Trophoblast cell (in vitro differentiated cells and primary cell): ENCODE measurements at regions not wholly inside any gene's neighbourhood (a gene's known extent, or its start where the extent isn't known, plus 50 kb on each side); places are given as distances from the start of the nearest gene placed in this dataset.

Experiments used
- DNase-seq, 2 donors: peaks; one replicate each; pipeline ENCODE4 v3.0.0-alpha.2; 2016
- H2AFZ ChIP-seq: 2 replicates; pipeline ENCODE4 v1.6.1; 2013; ENCODE audit warnings: low read length, moderate library complexity, mild to moderate bottlenecking; ENCODE audit not compliant: insufficient read depth, poor library complexity
- H2AK5ac ChIP-seq: 2 replicates; pipeline ENCODE4 v1.6.1; 2013; ENCODE audit warnings: mild to moderate bottlenecking, low read length
- H2BK120ac ChIP-seq: 2 replicates; pipeline ENCODE4 v1.6.1; 2013; ENCODE audit warnings: low read length, mild to moderate bottlenecking, moderate library complexity; ENCODE audit not compliant: insufficient read depth, poor library complexity
- H2BK12ac ChIP-seq: 2 replicates; pipeline ENCODE4 v1.6.1; 2013; ENCODE audit warnings: mild to moderate bottlenecking, low read length, moderate library complexity
- H2BK5ac ChIP-seq: 2 replicates; pipeline ENCODE4 v1.6.1; 2013; ENCODE audit warnings: low read length, low read depth, moderate library complexity, mild to moderate bottlenecking; ENCODE audit not compliant: poor library complexity
- H3K14ac ChIP-seq: 2 replicates; pipeline ENCODE4 v1.6.1; 2013; ENCODE audit warnings: mild to moderate bottlenecking, low read length
- H3K18ac ChIP-seq: 2 replicates; pipeline ENCODE4 v1.6.1; 2013; ENCODE audit warnings: mild to moderate bottlenecking, low read length
- H3K23ac ChIP-seq: 2 replicates; pipeline ENCODE4 v1.6.1; 2013; ENCODE audit warnings: low read length
- H3K27ac ChIP-seq: 2 replicates; pipeline ENCODE4 v1.5.1; 2013; ENCODE audit warnings: low read depth, mild to moderate bottlenecking, inconsistent platforms, low read length, moderate library complexity
- H3K27me3 ChIP-seq: 2 replicates; pipeline ENCODE4 v1.6.1; 2013; ENCODE audit warnings: inconsistent platforms, mild to moderate bottlenecking, low read length, moderate library complexity; ENCODE audit not compliant: insufficient read depth
- H3K36me3 ChIP-seq, 2 experiments: 1 replicate in 1 of 2; 2 replicates in 1 of 2; pipeline ENCODE4 v1.6.1; 2013; ENCODE audit warnings: low read length in 2 of 2, mild to moderate bottlenecking in 2 of 2, moderate library complexity in 1 of 2; ENCODE audit not compliant: insufficient read depth in 2 of 2, control insufficient read depth in 1 of 2
- H3K4ac ChIP-seq: 2 replicates; pipeline ENCODE4 v1.6.1; 2013; ENCODE audit warnings: low read depth, mild to moderate bottlenecking, low read length, moderate library complexity
- H3K4me1 ChIP-seq, 2 experiments: 1 replicate in 1 of 2; 2 replicates in 1 of 2; pipeline ENCODE4 v1.6.1; 2013; ENCODE audit warnings: low read length in 2 of 2, mild to moderate bottlenecking in 2 of 2, moderate library complexity in 1 of 2; ENCODE audit not compliant: insufficient read depth in 2 of 2, control insufficient read depth in 1 of 2
- H3K4me2 ChIP-seq: 2 replicates; pipeline ENCODE4 v1.6.1; 2013; ENCODE audit warnings: inconsistent platforms, mild to moderate bottlenecking, low read length, moderate library complexity
- H3K4me3 ChIP-seq: 2 replicates; pipeline ENCODE4 v1.5.1; 2013; ENCODE audit warnings: mild to moderate bottlenecking, low read depth, low read length, inconsistent platforms
- H3K79me1 ChIP-seq: one replicate; pipeline ENCODE4 v1.6.1; 2013; ENCODE audit warnings: low read length
- H3K79me2 ChIP-seq: 2 replicates; pipeline ENCODE4 v1.6.1; 2013; ENCODE audit warnings: low read length, mild to moderate bottlenecking; ENCODE audit not compliant: control insufficient read depth, insufficient read depth, poor library complexity
- H3K9ac ChIP-seq: 2 replicates; pipeline ENCODE4 v1.6.1; 2013; ENCODE audit warnings: mild to moderate bottlenecking, low read length
- H3K9me3 ChIP-seq: 2 replicates; pipeline ENCODE4 v1.6.1; 2013; ENCODE audit warnings: low read depth, mild to moderate bottlenecking, control low read depth, inconsistent platforms, low read length; ENCODE audit not compliant: insufficient read depth
- H4K12ac ChIP-seq: 2 replicates; pipeline ENCODE4 v1.6.1; 2013; ENCODE audit warnings: low read depth, mild to moderate bottlenecking, low read length, moderate library complexity
- H4K8ac ChIP-seq: 2 replicates; pipeline ENCODE4 v1.6.1; 2013; ENCODE audit warnings: low read depth, mild to moderate bottlenecking, low read length, moderate library complexity
- H4K91ac ChIP-seq: one replicate; pipeline ENCODE4 v1.6.1; 2013; ENCODE audit warnings: low read depth, mild to moderate bottlenecking, low read length, moderate library complexity
- WGBS: extraction: QIAGEN DNeasy Blood & Tissue Kit; methylation state at CpG from one replicate; pipeline ENCODE4 v1.1.7; 2013; ENCODE audit warnings: missing lambda C conversion rate; ENCODE audit not compliant: insufficient read length, insufficient coverage; ENCODE audit errors: extremely low coverage; 5-methylcytosine and 5-hydroxymethylcytosine counted together

DNA sequence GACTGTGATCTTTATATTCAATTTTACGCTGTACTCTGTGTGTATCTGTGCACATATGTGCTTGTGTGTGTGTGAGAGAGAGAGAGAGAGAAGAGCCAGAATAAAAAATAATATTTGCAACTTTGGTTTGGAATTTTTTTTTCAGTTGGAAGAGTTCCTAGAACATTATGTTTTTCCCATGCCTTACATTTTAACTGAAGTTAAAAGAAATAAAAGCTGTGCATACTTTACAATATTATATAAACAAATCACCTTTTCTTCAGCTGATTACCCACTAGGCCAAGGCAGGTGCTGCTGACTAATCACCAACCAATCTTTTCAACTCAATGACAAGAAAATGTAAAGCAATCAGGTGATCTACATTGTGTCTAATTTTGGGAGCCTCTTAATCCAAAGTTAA lies 366.3 kb downstream of the NYAP2 start:
- H4K91ac ChIP-seq, result no peak overlapping the region
- WGBS, result no CpG with 5 or more reads among the region's 1 CpG
- H3K79me2 ChIP-seq, result no peaks in the 10 kb centered on the region

DNA sequence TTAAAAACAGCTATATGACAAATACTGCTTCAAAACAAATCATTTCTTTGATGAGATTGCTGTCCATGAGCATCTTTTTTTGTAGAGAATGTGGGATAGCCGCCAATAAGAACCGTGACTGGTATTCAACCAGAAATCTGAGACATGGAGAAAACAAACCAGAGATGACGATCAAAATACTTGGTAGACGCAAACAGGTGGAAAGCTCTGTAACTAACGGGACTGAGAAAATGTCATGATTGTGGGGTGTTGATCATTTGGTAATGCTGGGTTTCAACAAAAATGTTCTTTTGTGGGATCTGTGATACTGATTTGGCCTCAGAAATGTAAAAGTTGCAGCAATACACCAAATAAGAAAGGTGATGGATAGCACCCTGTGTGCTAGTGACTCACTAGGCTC lies 364.8 kb downstream of the NYAP2 start:
- no peak overlapping the region for H4K91ac ChIP-seq
- H4K12ac ChIP-seq, result no peak overlapping the region
- no peak overlapping the region for H2AK5ac ChIP-seq
- no peak overlapping the region for H3K4ac ChIP-seq
- no peak overlapping the region for H3K27ac ChIP-seq
- H2AFZ ChIP-seq, result no peak overlapping the region
- no CpG with 5 or more reads among the region's 5 CpGs for WGBS
- H3K4me2 ChIP-seq, result no peak overlapping the region
- H3K79me1 ChIP-seq, result no peaks in the 10 kb centered on the region
- no peak overlapping the region for H3K23ac ChIP-seq
- H3K36me3 ChIP-seq, result no peaks in the 10 kb centered on the region
- H2BK5ac ChIP-seq, result no peak overlapping the region
- H2BK120ac ChIP-seq, result no peak overlapping the region
- H3K9ac ChIP-seq, result no peak overlapping the region
- no peaks in the 10 kb centered on the region for H3K4me1 ChIP-seq
- no peak overlapping the region for H3K18ac ChIP-seq
- no peak for DNase-seq
- H3K4me3 ChIP-seq, result no peak overlapping the region
- no peak overlapping the region for H3K14ac ChIP-seq
- no peaks in the 10 kb centered on the region for H3K9me3 ChIP-seq
- H3K79me2 ChIP-seq, result no peaks in the 10 kb centered on the region
- no peak overlapping the region for H4K8ac ChIP-seq
- H3K27me3 ChIP-seq, result no peaks in the 10 kb centered on the region
- no peak overlapping the region for H2BK12ac ChIP-seq

More for the DNA sequence above, 366.3 kb downstream of the NYAP2 start:
- Histone ChIP-seq H2BK120ac (no peak overlapping the region), H3K36me3 (no peaks in the 10 kb centered on the region), H2AFZ (no peak overlapping the region), H2BK12ac (no peak overlapping the region), H3K27ac (no peak overlapping the region), H2BK5ac (no peak overlapping the region), H3K4me3 (no peak overlapping the region), H3K4me2 (no peak overlapping the region), H2AK5ac (no peak overlapping the region), H3K4me1 (no peaks in the 10 kb centered on the region), H4K8ac (no peak overlapping the region), H3K14ac (no peak overlapping the region), H4K12ac (no peak overlapping the region), H3K4ac (no peak overlapping the region), H3K18ac (no peak overlapping the region), H3K9ac (no peak overlapping the region), H3K9me3 (no peaks in the 10 kb centered on the region), H3K23ac (no peak overlapping the region), H3K79me1 (no peaks in the 10 kb centered on the region), H3K27me3 (no peaks in the 10 kb centered on the region)
- DNase-seq, result no peak

DNA sequence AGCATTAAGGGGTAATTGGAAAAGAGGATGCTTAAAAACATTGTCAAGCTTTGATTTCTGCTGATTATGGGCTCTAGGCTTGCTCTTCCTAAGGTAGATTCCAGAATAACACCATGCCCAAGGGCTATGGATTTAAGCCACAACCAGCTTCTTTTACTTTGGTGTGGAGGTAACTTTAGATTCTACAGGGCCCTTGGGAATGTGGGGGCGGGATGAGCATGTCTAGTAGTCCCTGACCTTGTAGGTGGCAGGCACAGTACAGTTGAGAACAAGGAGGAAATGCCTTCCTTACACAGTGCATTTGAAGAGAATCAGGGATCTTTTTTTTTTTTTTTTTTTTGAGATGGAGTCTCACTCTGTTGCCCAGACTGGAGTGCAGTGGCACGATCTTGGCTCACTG lies 364.2 kb downstream of the NYAP2 start:
- H4K12ac ChIP-seq, result no peak overlapping the region
- H3K18ac ChIP-seq, result no peak overlapping the region
- H3K27ac ChIP-seq, result no peak overlapping the region
- no peaks in the 10 kb centered on the region for H3K9me3 ChIP-seq
- H3K27me3 ChIP-seq, result no peaks in the 10 kb centered on the region
- no peak overlapping the region for H2BK5ac ChIP-seq
- H2AK5ac ChIP-seq, result no peak overlapping the region
- H4K8ac ChIP-seq, result no peak overlapping the region
- no peak overlapping the region for H4K91ac ChIP-seq
- no peak overlapping the region for H2BK12ac ChIP-seq
- WGBS, result no CpG with 5 or more reads among the region's 2 CpGs
- no peaks in the 10 kb centered on the region for H3K79me1 ChIP-seq
- H3K14ac ChIP-seq, result no peak overlapping the region
- no peak overlapping the region for H3K4ac ChIP-seq
- H3K79me2 ChIP-seq, result no peaks in the 10 kb centered on the region
- no peak overlapping the region for H3K4me3 ChIP-seq
- H3K23ac ChIP-seq, result no peak overlapping the region
- H3K4me2 ChIP-seq, result no peak overlapping the region
- DNase-seq, result no peak
- H2AFZ ChIP-seq, result no peak overlapping the region
- no peaks in the 10 kb centered on the region for H3K36me3 ChIP-seq
- no peak overlapping the region for H3K9ac ChIP-seq
- no peaks in the 10 kb centered on the region for H3K4me1 ChIP-seq
- no peak overlapping the region for H2BK120ac ChIP-seq

DNA sequence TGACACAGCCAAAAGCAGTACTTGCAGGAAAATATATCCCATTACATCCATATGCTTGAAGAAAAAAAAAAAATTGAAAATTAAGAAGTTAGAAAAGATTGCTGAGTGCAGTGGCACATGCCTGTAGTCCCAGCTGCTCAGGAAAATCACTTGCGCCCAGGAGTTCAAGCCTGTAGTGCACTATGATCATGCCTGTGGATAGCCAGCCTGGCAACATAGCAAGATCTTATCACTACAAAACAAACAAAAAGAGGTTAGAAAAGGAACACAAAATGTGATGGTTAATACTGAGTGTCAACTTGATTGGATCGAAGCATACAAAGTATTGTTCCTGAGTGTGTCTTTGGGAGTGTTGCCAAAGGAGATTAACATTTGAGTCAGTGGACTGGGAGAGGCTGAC lies 361.9 kb downstream of the NYAP2 start:
- no peak overlapping the region for H3K27ac ChIP-seq
- H3K4me3 ChIP-seq, result no peak overlapping the region
- WGBS, result no CpG with 5 or more reads among the region's 2 CpGs
- no peak overlapping the region for H2BK120ac ChIP-seq
- H3K9ac ChIP-seq, result no peak overlapping the region
- no peak overlapping the region for H4K8ac ChIP-seq
- H4K91ac ChIP-seq, result no peak overlapping the region
- H3K18ac ChIP-seq, result no peak overlapping the region
- H3K36me3 ChIP-seq, result no peaks in the 10 kb centered on the region
- H3K4ac ChIP-seq, result no peak overlapping the region
- no peaks in the 10 kb centered on the region for H3K79me2 ChIP-seq
- no peak overlapping the region for H3K14ac ChIP-seq
- no peaks in the 10 kb centered on the region for H3K9me3 ChIP-seq
- H4K12ac ChIP-seq, result no peak overlapping the region
- H2BK5ac ChIP-seq, result no peak overlapping the region
- no peaks in the 10 kb centered on the region for H3K4me1 ChIP-seq
- peak in 1 of 2 donors; percentile 9 for DNase-seq
- H2AK5ac ChIP-seq, result no peak overlapping the region
- no peak overlapping the region for H3K23ac ChIP-seq
- H3K27me3 ChIP-seq, result no peaks in the 10 kb centered on the region
- no peak overlapping the region for H2AFZ ChIP-seq
- H3K4me2 ChIP-seq, result no peak overlapping the region
- H3K79me1 ChIP-seq, result no peaks in the 10 kb centered on the region
- H2BK12ac ChIP-seq, result no peak overlapping the region
